Left lung (tissue), 4 donors: ENCODE measurements at regions not wholly inside any gene's neighbourhood (a gene's known extent, or its start where the extent isn't known, plus 50 kb on each side); places are given as distances from the start of the nearest gene placed in this dataset.
"Not testable (repeated sequence)": the region's sequence is repeated elsewhere in the genome, so short reads cannot be mapped to it uniquely, and the experiment has no call there.

ENCODE experiments used
- ATAC-seq: fragments of 200-7000 bp; cut with Tn5 transposase; one replicate; pipeline ENCODE4 v1.9.1; 2020; ENCODE audit warnings: moderate library complexity
- DNase-seq, 4 donors: peaks; one replicate each; pipeline ENCODE4 v3.0.0-alpha.2; 2013 to 2020
- H3K27ac ChIP-seq, 2 donors: fragments of 200-600 bp; sonication (generic) in 1 of 2; one replicate each; pipeline versions ENCODE4 v1.5.0 to v1.8.0; 2020 to 2021
- H3K27me3 ChIP-seq, 2 donors: fragments of 200-600 bp; sonication (generic) in 1 of 2; one replicate each; pipeline versions ENCODE4 v1.5.0 to v1.8.0; 2020 to 2021
- H3K36me3 ChIP-seq, 2 donors: fragments of 200-600 bp; sonication (generic) in 1 of 2; one replicate each; pipeline versions ENCODE4 v1.5.0 to v1.8.0; 2020 to 2021
- H3K4me1 ChIP-seq, 2 donors: fragments of 200-600 bp; one replicate each; pipeline ENCODE4 v1.8.0; 2021
- H3K4me3 ChIP-seq, 2 donors: fragments of 200-600 bp; sonication (generic) in 1 of 2; one replicate each; pipeline versions ENCODE4 v1.5.0 to v1.8.0; 2020 to 2021; ENCODE audit warnings: mild to moderate bottlenecking in 1 of 2
- H3K9me3 ChIP-seq, 2 donors: fragments of 200-600 bp; sonication (generic) in 1 of 2; one replicate each; pipeline versions ENCODE4 v1.5.0 to v1.8.0; 2020 to 2021
- intact Hi-C, 2 donors: fragments of 100-400 bp; cut with DNase I; formaldehyde crosslinking; loops; one replicate each; pipeline versions ENCODE4 v1.11.2 to v1.14.2; 2022
- TF ChIP-seq, protein P1 (sequence below), 2 donors: fragments of 200-600 bp; sonication (generic) in 1 of 2; IDR thresholded peaks; one replicate each; pipeline versions ENCODE4 v1.5.0 to v1.8.0; 2021; ENCODE audit warnings: antibody characterized with exemption in 2 of 2
- donor health status: DM: no; HTN: yes; CAD: no.
- donor health status: DM: no; HTN: no; CAD: no.

DNA sequence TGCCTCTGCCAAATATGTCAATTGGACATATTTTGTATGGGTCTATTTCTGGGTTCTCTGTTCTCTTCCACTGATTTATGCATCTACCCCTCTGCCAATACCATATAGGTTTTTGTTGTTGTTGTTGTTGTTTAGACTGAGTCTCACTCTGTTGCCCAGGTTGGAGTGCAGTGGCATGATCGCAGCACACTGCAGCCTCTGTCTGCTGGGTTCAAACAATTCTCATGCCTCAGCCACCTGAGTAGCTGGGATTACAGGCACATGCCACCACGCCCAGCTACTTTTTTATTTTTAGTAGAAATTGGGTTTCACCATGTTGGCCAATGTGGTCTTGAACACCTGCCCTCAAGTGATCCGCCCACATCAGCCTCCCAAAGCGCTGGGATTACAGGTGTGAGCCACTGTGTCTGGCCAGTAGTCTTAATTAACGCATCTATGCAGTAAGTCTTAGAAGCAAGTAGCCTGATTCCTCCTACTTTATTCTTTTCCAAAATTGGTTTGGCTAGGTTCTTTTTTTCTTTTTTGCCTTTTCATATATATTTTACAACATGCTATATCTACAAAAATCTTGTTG is 103.5 kb downstream of the PRR15 start:
- H3K4me1 ChIP-seq, intact Hi-C loops: not testable (repeated sequence)

DNA sequence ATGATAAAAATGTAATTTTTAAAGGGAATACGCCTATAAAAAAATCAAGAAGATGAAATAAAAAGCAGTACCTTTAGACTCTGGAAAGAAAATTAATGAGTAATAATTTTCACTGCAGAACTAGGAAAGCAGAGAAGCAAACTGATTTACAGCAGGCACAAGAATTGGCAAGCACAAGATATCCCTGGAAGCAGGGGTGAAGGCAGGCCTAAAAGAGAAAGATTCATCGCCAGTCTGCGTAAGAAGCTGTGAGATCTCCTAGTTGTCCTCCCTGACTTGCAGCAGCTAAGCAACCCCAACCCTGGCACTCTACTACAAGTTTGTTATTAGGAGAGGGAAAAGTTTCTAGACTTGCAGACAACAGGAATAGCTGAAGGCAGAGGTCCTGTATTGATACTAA is 107.7 kb downstream of the PRR15 start:
- H3K36me3 ChIP-seq, H3K27ac ChIP-seq, ATAC-seq, H3K27me3 ChIP-seq, intact Hi-C loops, H3K4me1 ChIP-seq, H3K4me3 ChIP-seq, DNase-seq, H3K9me3 ChIP-seq: not testable (repeated sequence)

More for the DNA sequence above, 103.5 kb downstream of the PRR15 start:
- DNase-seq, H3K27me3 ChIP-seq, ATAC-seq, H3K27ac ChIP-seq, H3K9me3 ChIP-seq, H3K4me3 ChIP-seq, H3K36me3 ChIP-seq: not testable (repeated sequence)

DNA sequence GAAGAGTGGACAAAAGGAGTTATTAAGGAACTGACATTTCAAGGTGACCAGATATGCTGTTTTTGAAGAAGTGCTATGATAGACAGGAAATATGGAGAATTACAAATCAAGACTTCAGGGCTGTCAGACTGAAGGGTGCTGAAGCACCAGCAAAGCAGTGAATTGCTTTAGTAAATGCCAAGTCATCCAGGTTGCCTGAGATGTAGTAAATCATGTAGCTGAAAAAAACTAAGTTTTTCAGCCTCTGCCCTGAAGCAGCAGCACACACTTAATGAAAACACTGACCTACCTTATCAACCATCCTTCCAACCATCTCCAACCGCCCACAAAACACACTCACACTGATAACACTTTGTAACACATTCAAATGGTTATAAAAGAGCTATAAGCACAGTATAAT is 110.0 kb downstream of the PRR15 start:
- H3K27ac ChIP-seq, ATAC-seq, DNase-seq, intact Hi-C loops, H3K36me3 ChIP-seq, H3K4me3 ChIP-seq, H3K4me1 ChIP-seq, H3K27me3 ChIP-seq, H3K9me3 ChIP-seq: not testable (repeated sequence)

GRCh38 chr7:29674626-29675025 is 111.0 kb downstream of the PRR15 start:
- H3K4me1 ChIP-seq, H3K4me3 ChIP-seq, H3K36me3 ChIP-seq, intact Hi-C loops, H3K9me3 ChIP-seq, H3K27ac ChIP-seq, H3K27me3 ChIP-seq, ATAC-seq: not testable (repeated sequence)
- peak in 1 of 4 donors; percentile 31 for DNase-seq

DNA sequence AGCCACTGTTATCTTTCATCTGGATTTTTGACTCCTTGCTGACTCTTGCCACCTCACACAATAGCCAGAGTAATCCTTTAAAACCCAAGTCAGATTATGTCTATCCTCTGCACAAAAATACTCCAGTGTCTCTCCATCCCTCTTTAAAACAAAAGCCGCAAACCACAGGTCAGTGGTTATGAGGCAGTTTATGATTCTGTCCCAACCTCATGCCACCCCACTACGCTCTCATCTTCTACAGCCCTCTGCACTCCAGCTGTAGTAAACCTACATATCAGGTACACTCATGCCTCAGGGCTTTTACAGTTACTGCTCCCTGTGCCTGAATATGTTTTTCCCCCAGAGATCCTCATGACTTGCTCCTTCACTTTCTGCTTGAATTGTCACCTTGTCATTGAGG is 113.6 kb downstream of the PRR15 start:
- H3K9me3 ChIP-seq, H3K27ac ChIP-seq, H3K36me3 ChIP-seq, intact Hi-C loops, DNase-seq, H3K4me1 ChIP-seq, H3K27me3 ChIP-seq, ATAC-seq, H3K4me3 ChIP-seq: not testable (repeated sequence)

DNA sequence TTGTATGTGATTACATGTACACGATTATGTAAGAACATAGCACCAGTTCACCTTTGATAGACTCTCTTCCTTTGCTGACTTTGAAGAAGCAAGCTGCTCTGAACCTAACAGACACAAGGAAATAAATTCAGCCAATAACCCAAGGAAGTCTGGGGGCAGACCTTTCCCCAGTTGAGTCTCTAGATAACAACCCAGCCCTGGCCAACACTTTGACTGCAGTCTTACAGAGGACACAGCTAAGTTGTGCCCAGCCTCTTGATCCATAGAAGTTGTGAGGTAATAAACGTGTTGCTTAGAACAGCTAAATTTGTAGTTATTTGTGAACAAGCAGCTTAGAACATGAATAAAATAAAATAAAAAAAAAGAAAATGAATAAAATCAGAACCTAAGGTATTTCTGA is 116.3 kb downstream of the PRR15 start:
- H3K4me3 ChIP-seq, H3K27ac ChIP-seq, H3K36me3 ChIP-seq, H3K27me3 ChIP-seq, intact Hi-C loops, DNase-seq, H3K9me3 ChIP-seq, ATAC-seq: not testable (repeated sequence)
- peaks cover 0 to 15% of the 10 kb centered on the region in 2 donors for H3K4me1 ChIP-seq

DNA sequence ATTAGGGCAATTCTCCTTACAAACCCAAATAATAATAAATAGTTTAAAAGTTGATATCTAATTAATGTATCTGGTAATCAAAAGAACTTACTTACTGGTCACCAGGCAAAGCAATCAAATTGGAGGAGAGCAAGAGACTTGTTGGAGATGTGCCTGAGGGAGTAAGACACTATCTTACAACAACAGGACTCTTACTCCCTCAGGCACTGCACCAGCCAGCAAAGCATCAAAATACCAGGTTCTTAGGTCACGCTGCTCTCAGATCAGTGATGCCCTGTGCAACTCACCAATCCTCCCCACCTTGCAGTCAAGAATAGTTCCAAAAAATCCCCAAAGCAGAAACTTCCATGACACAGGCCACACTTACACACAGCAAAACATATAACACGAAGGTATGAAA is 117.0 kb downstream of the PRR15 start:
- intact Hi-C loops, H3K9me3 ChIP-seq, H3K36me3 ChIP-seq, DNase-seq, H3K27me3 ChIP-seq, H3K27ac ChIP-seq, H3K4me3 ChIP-seq, ATAC-seq: not testable (repeated sequence)
- peaks cover 0 to 15% of the 10 kb centered on the region in 2 donors for H3K4me1 ChIP-seq

- H3K36me3 ChIP-seq, H3K27me3 ChIP-seq, H3K9me3 ChIP-seq, intact Hi-C loops: not testable (repeated sequence)
- H3K4me1 ChIP-seq = peaks cover 0 to 15% of the 10 kb centered on the region in 2 donors
- peak overlapping the region; percentile 71 to 77 for H3K4me3 ChIP-seq
- peak overlapping the region; percentile 91 to 95 for H3K27ac ChIP-seq
- peak; percentile 54 for ATAC-seq
- DNase-seq = peak in 1 of 4 donors; percentile 1
Observed at GRCh38 chr7:29684151-29684786, 120.6 kb downstream of the PRR15 start.

DNA sequence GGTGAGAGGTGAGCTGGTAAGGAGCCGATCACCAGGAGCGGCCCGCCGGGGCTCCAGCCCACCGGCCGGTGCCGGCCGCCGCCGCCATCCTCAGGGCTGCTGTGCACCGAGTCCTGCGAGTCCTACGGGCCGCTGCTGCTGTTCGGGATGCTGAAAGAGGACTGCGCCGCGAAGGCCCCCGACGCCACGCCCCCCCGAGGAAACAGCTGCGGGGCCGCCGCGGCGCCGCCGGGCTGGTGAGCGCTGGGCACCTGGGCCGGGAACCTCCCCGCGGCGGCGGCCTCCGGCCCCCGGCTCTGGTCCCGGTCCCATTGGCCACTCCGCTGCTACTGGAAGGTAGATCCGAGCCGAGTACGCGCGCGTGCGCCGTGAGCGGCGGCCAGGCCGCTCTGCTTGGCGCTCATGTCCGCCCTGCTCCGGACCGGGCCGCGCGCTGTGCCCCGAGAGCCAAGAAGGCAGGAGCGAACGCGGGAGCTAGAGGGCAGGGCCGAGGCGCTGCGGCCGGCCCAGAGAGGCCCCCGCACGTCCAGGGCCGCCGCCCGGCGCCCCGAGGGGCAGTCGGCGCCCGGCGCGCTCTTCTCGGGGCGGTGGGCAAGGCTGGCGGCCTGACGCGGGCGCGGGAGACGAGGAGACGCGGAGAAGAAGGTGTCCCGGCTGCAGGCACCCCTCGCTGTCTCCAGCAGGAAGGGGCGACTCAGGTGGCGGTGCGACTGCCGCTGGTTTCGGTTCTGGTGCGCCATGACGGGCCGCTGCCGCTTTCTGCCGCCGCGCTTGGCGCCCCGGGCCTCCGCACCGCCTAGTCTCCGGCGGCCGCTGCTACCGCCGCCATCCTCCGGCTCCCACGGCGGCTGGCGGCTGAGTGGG is 121.3 kb upstream of the WIPF3 start:
- TF ChIP-seq, protein P1, sequence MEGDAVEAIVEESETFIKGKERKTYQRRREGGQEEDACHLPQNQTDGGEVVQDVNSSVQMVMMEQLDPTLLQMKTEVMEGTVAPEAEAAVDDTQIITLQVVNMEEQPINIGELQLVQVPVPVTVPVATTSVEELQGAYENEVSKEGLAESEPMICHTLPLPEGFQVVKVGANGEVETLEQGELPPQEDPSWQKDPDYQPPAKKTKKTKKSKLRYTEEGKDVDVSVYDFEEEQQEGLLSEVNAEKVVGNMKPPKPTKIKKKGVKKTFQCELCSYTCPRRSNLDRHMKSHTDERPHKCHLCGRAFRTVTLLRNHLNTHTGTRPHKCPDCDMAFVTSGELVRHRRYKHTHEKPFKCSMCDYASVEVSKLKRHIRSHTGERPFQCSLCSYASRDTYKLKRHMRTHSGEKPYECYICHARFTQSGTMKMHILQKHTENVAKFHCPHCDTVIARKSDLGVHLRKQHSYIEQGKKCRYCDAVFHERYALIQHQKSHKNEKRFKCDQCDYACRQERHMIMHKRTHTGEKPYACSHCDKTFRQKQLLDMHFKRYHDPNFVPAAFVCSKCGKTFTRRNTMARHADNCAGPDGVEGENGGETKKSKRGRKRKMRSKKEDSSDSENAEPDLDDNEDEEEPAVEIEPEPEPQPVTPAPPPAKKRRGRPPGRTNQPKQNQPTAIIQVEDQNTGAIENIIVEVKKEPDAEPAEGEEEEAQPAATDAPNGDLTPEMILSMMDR (IDR thresholded peaks at IDR 0.05) = no peak
- Histone ChIP-seq H3K4me1 (peaks cover 0 to 15% of the 10 kb centered on the region in 2 donors), H3K36me3 (no peaks in the 10 kb centered on the region), H3K4me3 (peak overlapping the region; percentile 71 to 77), H3K27me3 (no peaks in the 10 kb centered on the region), H3K9me3 (no peaks in the 10 kb centered on the region), H3K27ac (peak overlapping the region; percentile 91 to 95)
- ATAC-seq (peak; percentile 92), DNase-seq (peak; percentile 69 to 94 (median 78))
- intact Hi-C loops = no loop called here

- peak in 2 of 4 donors; percentile 14 to 21 for DNase-seq
- ATAC-seq = peak; percentile 4
Observed at GRCh38 chr7:29685651-29686271, 120.5 kb upstream of the WIPF3 start.

DNA sequence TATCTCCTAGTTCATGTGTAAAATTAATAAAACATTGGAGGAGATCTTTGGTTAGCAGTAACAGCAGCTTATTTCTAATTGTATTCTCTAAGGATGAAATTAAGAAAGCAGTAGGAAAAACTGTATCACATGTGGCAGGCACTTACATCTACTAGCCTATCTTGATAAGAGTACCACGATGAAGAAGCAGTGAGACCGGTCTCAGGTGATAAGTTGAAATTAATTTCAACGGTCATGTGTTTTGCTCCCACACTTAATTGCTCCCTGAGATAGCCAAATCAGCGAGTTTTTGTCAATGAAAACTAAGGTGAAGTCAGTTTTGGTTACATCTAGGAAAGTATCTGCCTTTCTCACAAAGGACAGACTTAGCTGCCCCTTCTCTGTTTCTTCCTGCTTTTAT is 115.8 kb upstream of the WIPF3 start:
- H3K27ac ChIP-seq, ATAC-seq, intact Hi-C loops, H3K4me1 ChIP-seq, DNase-seq, H3K27me3 ChIP-seq, H3K9me3 ChIP-seq, H3K36me3 ChIP-seq, H3K4me3 ChIP-seq: not testable (repeated sequence)

More at GRCh38 chr7:29685651-29686271, 120.5 kb upstream of the WIPF3 start:
- intact Hi-C loops, H3K36me3 ChIP-seq, H3K9me3 ChIP-seq, H3K27me3 ChIP-seq: not testable (repeated sequence)
- Histone ChIP-seq H3K4me3 (peak overlapping the region; percentile 71 to 77), H3K27ac (peak overlapping the region; percentile 91 to 95), H3K4me1 (peaks cover 0 to 15% of the 10 kb centered on the region in 2 donors)

DNA sequence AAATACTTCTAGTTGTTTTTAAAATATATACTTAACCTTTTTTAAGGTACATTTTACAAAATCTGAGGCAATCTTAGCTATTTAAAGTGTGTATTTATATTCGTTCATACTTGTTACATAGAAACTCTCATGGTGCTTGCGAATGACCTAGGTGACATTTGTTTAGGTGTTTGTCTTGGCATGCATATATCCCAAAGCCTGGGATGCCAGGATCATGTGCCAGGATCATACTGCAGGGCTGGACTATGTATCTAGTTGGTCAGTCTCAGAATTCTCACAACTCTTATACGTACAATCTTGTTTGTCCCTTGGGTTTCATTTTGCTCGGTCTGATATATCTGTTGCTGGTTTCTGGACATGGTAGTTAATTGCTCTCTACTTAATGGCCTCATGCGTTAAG is 109.9 kb upstream of the WIPF3 start:
- H3K27me3 ChIP-seq, H3K4me3 ChIP-seq, intact Hi-C loops, H3K36me3 ChIP-seq, H3K9me3 ChIP-seq, DNase-seq, H3K4me1 ChIP-seq, ATAC-seq, H3K27ac ChIP-seq: not testable (repeated sequence)
